Stimulated activated CD4-positive, alpha-beta T cell treated with anti-CD3 and anti-CD28 coated beads, Interleukin-15, amount 100 ng/mL, for 48 hours (primary cell): ENCODE measurements at regions not wholly inside any gene's neighbourhood (a gene's known extent, or its start where the extent isn't known, plus 50 kb on each side); places are given as distances from the start of the nearest gene placed in this dataset.

Experiments
- DNase-seq, 2 donors: peaks; one replicate each; pipeline ENCODE4 v3.0.0-alpha.2; 2020; ENCODE audit warnings: low read depth in 2 of 2

DNA sequence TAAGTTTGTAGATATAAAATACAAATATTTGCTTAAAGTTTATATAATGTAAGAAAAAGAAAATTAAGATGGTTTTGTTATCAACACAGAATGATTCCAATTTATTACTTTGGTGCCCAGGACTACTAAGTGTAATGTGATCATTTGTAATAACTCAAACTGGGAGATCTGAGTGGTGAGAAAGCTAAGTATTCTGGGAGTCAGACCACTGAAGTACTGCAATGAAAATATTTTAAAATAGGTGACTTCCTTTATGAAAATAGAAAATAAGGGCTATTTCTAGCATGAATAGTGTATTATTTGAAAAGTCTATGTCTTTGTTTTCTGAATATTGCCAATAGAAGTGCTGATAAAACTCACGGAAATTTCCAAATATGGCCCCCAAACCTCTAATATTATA lies 305.6 kb upstream of the MAN1A1 start:
- no peak for DNase-seq

DNA sequence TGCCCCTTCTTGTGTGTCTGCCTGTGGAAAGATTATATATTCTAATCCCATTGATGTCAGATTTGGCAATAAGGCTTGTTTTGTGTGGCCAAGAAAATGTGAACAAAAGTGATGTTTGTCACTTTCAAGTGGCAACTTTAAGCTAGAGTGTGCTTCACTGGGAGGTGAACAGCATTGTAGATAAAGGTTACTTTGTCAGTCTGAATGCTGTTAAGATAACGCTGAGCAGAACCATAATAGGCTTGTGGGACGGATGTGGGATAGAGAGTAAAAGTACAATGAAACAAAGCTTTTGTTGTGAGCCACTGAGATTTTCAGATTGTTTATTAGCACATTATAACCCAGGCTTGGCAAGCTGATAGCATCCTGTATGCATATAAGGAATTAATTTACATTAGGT lies 303.8 kb upstream of the MAN1A1 start:
- DNase-seq: no peak

DNA sequence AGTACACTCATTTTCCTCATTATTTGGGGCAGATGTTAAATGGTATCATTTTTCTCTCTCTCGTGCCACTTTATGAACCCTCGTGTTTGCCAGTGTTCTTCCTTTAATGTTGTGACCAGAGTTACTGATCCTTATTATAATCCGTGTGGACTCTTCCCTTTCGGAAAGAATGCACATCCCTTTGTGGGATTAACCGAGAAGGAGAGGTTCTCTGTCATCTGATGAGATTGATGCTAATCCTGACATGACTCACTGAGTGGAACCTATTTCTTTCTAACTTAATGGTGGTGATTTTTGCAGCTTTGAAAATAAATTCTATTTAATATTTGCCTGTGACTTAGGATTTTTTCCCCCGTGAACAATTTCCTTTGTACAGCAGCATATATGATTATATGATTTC lies 300.0 kb upstream of the MAN1A1 start:
- no peak for DNase-seq

DNA sequence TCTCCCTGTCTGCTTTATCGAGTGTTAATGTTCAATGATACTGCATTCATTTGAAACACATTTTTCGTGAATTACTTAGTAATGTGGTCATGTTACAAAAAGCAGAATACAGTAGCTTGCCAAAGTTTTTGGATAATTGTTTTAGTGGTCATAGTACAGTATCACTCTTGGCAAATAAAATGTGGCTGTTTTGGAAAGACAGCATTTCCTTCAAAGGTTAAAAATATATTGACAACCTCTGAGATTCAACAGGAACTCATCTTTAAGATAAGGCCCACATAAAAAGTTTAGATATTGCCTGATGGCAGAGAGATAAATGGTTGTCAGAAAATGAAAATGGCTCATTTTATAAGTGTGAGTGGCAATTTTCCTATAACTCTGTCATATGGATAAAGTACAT lies 297.7 kb upstream of the MAN1A1 start:
- DNase-seq: no peak

DNA sequence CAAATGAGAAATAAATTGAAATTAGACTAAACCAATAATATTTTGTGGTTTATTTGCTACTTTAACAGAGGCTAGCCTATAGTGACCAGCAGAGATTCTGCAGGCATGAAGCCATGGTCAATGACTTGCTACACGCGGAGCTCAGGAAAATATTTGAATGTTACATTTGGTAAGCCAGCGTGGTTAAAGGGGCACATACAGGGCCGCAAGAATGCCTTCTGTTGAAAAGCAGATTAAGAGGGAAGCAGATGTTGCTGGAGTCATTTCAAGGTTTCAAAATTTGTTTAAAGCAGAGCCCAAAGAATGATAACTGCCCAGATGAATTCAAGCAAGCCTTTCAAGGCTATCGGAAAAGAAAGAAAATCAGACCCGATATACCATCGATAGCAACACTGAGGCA lies 294.3 kb upstream of the MAN1A1 start:
- no peak for DNase-seq

DNA sequence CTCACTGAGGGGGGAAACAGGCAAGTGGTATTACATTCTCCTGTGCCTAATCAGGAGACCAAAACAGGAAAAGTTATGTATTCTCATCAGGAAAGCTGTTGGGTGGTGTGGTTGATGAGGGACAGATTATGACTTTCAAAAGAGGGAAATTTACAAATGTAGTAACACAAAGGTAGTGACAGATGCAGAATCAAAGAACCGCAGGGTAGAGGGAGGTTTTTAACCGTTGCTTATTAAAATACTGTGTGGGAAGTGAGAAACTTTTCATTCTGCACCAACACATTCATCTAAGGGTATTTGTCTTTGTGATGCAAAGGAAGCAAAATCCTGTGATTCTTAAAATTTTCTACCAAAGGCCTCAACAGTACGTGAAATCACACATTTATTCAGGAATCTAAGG lies 288.2 kb upstream of the MAN1A1 start:
- DNase-seq: no peak

DNA sequence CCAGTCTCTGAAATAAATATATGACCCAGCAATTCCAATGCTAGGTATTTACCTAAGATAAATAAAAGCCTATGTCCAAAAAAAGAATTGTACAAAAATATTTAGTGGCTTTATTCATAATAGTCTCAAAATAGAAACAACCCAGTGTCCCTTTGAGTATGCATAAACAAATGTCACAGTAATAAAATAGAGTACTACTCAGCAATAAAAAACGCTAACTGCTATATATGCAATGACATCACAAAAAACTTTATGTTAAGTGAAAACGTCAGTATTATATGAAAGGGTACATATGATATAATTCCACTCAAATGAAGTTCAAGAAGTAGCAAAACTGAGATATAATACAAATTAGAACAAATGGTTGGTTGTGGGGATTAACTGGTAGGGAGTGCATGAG lies 286.5 kb upstream of the MAN1A1 start:
- no peak for DNase-seq

DNA sequence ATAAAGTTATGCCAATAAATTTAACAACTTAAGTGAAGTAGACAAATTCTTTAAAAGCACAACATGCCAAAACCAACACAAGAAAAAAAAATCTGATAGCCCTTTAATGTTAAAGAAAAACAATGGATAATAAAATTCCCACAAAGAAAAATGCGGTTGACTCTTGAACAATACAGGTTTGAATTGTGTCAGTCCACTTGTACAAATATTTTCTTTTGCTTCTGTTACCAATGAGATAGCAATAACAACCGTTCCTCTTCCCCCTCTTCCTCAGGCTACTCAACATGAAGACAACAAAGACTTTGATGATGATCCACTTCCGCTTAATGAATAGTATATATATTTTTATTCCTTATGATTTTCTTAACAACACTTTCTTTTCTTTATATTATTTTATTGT lies 283.9 kb upstream of the MAN1A1 start:
- DNase-seq: no peak

DNA sequence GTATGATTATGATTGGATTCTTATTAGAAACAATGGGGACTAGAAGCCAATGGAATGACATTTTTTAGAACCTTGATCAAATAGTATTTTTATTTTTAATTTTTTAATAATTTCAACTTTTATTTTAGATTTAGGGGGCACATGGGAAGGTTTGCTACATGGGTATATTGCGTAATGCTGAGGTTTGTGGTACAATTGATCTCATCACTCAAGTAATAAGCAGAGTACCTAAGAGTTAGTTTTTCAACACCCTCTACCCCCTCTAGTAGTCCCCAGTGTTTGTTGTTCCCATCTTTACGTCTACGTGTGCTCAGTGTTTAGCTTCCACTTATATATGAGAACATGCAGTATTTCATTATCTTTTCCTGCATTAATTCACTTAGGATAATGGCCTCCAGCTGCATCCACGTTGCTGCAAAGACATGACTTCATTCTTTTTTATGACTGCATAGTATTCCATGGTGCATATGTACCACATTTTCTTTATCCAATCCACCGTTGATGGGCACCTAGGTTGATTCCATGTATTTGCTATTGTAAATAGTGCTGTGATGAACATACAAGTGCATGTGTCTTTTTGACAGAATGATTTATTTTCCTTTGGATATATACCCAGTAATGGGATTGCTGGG lies 281.1 kb upstream of the MAN1A1 start:
- no peak for DNase-seq

DNA sequence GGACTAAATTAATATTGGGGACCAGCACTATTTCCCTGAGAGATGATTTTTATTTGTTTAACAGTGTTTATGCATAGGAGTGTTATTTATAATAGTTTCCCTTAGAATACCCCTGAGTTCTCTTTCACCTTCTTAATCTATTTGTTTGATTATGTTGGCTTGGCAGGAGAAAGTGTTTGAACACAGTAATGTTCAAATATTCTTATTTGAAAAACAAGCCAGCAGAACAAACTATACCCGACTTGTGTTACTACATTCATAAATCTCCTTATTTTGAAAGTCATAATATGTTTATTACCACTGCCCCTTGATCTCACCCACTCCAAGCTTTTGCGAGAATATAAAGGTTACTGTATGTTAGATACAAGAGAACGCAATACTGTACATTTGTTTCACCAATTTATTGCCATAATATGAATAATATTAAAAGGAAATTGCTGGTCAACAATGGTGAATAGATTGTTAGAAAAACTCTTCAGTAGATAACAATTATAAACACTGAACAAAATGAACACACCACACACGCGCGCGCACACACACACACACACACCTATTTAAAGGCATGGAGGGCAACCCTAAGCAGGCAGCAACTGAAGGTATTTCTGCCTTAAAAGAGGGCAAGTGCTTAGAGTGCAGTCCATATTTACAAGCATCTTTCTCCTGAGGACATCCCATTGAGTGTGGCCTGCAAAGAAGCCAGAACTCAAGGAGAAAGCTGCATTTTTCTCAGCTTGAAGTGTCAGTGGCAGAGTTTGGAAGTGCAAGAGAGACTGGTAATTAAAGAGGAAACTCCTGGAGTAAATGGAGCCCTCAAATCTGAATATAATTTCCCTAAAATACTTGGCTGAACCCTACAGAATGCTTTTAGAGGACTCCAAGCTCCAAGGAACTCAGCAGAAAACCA lies 279.4 kb upstream of the MAN1A1 start:
- DNase-seq: no peak

DNA sequence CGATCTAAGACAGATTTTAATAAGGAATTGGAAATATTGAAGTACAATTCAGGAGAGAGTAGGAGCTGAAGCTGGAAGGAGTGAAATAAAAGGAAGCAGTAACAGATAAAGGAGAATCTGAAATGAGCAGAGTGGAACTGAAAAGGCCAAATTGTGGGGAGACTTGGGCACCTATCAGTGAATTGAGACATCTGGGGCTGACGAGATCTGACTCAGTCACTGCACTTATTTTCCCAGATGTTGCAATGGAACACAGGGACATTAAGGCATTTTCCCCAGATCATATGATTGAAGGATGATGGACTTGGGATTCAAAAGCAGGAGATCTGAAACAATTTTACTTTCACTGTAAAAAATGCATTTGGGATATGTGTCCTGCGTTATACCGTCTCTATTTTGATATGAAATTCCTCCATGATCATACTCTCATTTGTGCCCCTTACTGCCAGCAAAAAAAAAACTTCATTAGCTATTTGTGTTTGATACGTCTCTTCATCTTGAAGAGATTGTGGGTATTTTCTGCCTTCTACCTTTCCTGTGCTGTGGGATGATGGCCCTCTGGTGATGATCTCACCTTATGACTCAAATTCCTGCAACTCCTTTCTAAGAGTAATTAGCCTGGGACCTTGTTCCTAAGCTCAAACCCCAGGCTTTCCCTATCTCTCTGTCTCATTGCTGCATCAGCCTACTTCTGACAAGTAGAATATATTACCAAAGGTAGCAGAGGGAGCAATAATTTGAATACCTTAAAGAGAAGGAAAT lies 278.5 kb upstream of the MAN1A1 start:
- DNase-seq: no peak

DNA sequence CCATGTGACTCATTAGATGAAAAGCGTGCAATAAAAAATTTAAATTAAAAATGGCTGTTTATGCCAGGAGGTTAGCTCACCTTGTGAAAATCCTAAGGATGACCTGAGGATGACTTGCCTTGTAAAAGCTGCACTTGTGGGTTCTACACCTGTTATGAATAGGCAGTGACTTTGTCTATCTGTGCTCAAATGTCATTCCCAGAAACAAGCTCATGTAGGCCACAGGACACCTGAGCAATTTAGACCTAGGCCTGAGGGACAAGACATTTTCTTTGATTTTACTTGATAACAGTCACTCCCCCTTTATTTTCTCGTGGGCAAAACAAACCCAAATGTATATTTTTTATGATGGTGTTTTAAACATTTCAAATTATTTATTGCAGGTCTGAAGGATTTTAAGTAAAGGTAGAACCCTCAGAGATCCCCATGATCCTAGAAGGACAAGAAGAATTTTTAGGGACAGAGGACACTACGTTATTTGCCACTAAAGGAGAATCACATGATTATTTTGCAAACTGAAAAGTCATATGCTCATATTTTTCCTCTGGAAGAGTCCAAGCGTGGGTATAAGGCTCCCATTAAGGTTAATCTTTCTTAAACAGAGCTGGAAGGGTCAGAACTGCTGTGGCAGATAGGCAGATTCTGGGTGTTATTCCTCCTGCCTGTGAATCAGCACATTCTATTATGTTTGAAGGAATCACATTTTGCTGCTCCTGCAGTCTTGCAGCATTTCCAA lies 277.5 kb upstream of the MAN1A1 start:
- DNase-seq: no peak

DNA sequence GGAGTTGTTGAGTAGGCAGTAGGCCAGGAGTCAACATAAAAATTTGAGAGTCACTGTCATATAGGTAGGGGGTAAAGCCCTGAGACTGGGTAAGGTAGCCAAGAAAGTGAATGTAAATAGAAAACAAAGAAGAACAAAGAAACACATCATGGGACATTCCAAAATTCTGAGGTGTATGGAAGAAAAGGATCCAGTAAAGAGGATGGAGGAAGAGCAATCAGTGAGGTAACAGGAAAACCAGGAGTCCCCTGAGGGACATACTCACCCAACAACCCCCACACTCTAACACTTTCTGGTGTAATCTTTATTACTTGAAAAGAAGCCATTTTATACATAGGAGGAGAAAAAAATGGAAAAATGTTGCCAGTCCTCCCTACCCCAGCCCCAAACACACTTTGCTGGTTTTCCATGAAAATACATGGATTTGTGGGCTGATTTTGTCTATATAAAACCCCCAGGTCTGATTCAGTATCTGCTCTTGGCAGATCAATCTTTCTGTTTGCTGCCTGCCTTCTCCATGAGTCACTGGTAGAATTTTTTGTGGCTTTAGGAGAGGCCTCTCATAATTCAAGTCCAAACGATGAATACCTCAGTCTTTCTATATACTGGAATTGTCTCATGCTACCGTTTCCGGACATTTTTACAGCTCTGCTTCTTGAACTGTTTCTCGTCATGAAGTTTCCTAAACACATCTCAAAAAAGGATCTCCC lies 271.4 kb upstream of the MAN1A1 start:
- DNase-seq: no peak

DNA sequence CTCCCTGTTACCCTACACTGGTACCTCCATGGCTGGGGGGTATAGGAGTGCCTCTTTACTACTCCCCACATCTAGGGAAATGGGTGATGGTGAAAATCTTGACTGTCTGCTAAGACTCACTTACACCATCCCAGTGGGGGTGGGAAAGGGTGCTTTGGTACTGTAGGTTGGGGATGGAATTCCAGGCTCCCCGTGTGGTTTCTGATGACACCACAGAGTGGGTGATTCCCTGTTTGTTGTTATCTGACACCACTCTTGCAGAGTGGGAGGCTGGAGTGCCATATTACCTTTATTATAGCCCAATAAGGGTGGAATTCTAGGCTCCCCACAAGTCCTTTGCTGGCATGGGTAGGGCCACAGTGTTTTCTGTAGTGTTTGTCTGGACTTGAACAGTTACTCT lies 264.6 kb upstream of the MAN1A1 start:
- no peak for DNase-seq

DNA sequence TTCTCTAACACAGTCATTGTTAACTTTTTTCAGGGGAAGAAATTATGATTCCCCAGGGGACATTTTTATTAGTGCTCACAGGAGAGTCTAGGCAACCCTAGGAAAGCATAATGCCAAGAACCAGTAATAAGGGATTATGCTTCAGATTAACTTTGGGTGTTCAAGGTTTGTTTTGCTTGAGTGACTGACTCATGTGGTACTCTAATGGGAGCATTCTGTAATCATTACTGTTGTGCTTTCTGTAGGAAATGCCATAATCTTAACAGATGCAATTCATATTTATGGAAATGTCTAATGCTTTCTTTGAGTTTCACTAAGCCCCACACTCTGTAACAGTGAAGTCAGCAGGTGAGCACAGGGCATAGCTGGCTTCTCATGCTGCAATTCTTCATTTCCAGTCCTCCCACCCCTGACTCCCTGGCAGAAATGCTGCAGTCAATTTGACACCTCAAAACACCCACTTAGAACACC lies 263.4 kb upstream of the MAN1A1 start:
- DNase-seq: no peak

DNA sequence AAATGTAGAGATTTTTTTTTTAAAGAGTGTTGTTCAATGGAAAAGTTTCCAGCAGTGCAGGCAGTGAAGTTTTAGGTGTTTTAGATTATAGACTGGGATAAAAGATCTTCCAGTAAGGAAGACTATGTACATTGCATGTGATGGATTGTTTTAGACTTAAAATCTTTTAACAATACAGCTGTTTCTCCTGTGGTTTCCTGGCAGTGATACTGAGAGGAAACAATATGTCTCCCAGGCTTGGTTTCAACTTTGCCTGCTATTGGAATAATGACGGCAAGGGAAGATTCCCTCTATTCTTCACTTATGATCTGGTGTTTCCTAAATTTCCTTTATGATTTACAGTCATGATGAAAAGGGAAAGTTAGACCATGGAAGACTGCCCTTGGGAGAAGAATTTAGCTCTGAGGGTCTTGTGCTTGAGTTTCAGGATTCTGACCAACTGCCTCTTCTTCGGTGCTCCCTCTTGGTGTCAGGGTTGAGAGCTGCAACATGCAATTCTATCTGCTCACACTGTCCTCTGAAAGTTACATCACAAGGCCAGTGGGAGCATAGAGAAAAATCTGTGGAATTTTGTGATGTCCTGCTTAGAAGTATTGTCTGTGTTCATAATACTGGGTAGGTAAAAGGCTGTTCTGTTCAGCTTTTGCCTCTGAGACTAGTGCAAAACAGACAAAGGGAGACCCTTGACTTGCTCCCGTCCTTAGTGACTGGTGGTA lies 262.8 kb upstream of the MAN1A1 start:
- DNase-seq: no peak

DNA sequence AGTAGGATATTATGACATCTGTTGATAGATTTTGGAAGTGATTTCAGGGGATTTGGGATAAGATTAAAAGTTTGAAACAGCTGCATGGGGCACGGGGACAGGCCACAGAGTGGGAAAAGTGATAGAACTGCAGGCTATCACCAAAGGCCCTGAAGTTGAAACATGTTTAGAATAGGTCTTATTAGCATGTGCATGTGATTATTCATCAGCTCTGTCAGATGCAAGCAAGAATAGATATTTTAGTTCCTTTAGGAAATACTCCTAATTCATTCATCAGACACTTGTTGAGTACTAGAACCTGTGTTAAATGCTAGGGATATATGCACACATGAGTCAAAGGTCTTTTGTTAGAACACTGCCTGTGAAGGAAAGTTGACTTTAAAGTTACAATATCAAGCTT lies 261.2 kb upstream of the MAN1A1 start:
- DNase-seq: no peak

DNA sequence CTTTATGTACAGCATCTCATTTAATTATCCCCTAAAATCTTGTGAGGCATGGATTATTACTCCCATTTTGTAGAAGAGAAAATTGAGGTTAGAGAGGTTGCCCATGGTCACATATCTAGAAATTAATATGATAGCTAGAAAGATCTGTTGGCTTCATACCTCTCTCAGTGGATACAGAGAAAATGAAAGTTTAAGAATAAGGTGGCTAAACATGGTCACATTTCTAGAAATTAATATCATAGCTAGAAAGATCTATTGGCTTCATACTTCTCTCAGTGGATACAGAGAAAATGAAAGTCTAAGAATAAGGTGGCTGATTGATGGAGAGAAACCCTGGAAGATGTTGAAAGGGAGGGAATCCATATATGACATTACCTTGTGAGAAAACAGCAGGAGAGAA lies 260.7 kb upstream of the MAN1A1 start:
- DNase-seq: no peak

DNA sequence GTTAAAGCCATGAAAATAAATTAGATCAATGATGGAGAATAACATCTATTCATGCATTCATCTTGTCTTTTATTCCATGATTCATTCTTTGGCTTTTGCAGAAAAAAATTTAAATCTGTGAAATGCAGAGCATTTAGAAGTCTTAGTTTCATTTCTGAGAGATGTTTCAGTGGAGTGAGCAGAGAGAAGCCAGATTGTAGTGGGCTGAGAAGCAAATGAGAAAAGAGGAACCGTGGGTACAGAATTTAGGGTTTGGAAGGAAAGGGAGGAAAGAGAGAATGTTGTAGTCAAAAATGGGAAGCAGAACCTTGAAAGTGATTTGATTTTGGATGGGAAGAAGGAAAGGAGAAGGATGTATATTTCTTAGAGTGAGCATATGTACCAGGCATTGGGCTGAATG lies 260.3 kb upstream of the MAN1A1 start:
- DNase-seq: no peak

DNA sequence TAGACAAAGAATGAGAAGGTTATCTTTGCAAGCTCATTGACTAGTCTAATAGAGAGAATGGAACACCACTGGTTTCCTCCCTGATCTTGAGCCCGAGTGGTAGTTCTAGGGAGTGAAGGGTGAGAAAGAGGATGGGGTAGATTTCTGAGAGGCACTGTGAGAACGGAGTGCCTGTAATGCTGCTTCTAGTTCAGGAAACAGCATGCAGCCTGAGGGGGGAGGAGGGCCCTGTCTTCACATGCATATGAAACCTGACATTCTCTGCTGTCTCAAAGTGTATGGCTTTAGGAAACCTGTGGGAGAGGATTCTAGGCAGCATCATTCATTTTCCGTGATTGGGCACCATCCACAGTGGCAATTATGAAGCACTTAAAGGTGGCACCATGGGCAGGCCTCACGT lies 259.4 kb upstream of the MAN1A1 start:
- no peak for DNase-seq

DNA sequence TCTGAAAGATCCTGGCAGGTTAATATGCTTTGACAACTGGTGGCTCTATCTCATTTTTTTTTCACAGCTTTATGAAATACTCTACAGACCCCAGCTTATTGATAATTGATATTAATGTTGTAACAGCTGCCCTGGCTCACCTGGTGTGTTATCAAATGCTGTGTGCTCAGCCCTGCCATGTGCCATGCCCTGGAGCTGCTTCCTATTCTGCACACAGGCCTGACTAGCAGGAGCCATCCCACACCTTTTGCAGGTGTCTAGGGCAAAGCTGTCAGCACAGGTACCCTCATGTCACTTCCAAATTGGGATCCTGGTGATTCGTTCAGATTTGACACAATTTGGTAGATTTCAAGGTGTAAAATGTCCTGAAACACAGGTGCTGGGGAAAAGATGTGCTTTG lies 254.6 kb upstream of the MAN1A1 start:
- DNase-seq: no peak
